ENCODE measurements at regions not wholly inside any gene's neighbourhood (a gene's known extent, or its start where the extent isn't known, plus 50 kb on each side); places are given as distances from the start of the nearest gene placed in this dataset.

GRCh38 chr2:167692191-167692590 is 555.2 kb downstream of the STK39 start:
- no peak overlapping the region for H3K4me3 ChIP-seq (replicated peaks; ENCODE audit: low read depth, low read length)
- no peak for DNase-seq (ENCODE audit: extremely low read depth, low read depth)
- TF ChIP-seq CTCF (IDR thresholded peaks at IDR 0.05; ENCODE audit: low read depth, low read length, missing control alignments): no peak

DNA sequence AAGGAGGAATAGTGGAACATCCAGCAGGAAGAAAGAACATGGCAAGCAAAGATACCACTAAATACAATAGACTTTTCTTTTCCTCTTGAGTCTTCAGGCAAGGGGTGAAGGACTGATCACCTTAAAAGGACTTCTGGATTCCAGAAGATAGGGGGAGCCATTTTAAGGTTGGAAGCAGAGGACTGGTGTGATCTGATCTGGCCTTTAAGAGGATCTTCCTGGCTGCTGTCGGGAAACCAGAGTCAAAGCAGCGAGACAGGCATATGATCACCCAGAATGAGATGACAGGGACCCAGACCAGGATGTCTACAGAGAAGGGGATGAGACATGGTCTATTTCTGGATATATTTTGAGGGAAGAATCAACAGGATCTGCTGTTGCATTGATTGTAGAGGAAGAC is 558.0 kb downstream of the STK39 start:
- no peak for TF ChIP-seq CTCF (IDR thresholded peaks at IDR 0.05; ENCODE audit: low read depth, low read length, missing control alignments)
- H3K4me3 ChIP-seq (replicated peaks; ENCODE audit: low read depth, low read length): no peak overlapping the region
- no peak for DNase-seq (ENCODE audit: extremely low read depth, low read depth)

DNA sequence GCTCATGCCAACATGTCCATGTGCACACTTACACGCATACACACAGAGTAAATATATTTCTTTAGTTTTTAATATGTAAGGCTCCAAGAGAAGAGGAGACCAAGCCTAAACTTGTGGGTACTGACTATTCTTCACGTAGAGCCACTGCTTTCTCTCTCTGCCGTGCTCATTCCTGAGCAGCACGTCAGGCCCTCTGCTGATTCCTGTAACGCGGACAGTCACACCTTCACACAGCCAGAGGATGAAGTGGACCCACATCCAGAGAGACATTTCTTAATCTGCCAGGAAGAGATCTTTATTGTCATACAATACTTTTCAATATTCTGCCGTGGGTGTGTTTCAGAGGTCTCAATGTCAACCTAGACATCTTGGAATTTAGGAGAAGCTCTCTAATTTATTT is 560.7 kb downstream of the STK39 start:
- H3K4me3 ChIP-seq (replicated peaks; ENCODE audit: low read depth, low read length): no peak overlapping the region
- no peak for DNase-seq (ENCODE audit: extremely low read depth, low read depth)
- no peak for TF ChIP-seq CTCF (IDR thresholded peaks at IDR 0.05; ENCODE audit: low read depth, low read length, missing control alignments)

DNA sequence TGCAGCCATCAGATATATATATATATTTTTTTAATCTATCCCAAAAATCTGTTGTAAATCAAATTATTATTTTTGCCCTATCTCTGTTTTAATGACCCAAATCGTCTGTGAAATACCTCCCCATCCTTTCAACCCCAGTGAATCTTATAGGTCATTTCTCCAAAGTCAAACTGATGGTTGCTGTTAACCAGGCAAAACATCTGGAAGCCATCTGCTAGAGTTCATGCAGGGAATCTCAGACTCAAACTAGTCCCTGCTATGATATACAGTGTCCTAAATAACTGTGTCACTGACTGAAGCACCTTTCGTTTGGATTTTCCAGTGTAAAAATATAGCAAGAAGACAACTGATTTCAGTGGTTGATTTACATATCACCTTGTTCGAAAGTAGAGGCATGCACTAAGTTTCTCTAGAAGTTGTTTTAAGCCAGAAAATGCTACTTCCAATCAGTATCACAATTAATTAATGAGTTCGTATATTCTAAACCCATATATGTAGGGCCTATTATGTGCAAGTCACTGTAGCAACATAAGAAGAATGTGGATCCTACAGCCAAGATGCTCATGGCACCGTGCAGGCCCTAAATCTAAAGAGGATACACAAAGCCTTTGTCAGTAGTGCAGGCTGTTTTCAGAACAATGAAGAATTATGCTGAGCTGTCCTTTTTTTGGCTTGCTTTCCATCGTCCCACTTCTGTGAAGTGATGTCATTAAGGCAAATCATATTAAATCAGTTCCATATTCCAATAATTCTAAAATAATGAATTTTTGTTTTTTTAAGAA is 566.0 kb downstream of the STK39 start:
- no peak for TF ChIP-seq CTCF (IDR thresholded peaks at IDR 0.05; ENCODE audit: low read depth, low read length, missing control alignments)
- no peak for DNase-seq (ENCODE audit: extremely low read depth, low read depth)
- H3K4me3 ChIP-seq (replicated peaks; ENCODE audit: low read depth, low read length): no peak overlapping the region

DNA sequence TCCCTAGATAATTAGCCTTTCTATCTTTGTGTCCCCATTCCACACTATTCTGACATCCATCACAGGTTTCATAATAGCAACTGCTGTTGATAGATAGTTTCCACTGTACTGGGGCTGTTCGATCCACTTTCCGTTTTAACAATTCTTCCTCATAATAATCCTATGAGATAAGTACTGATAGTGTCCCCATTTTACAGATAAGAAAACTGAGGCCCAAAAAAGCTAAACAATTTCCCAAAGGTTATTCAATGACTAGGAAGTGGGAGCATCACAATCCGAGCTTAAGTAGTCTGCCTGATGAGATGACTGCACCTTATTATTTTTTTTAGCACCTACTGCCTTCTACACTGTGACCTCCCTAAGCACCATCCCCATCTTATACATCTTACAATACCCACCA is 569.2 kb downstream of the STK39 start:
- TF ChIP-seq CTCF (IDR thresholded peaks at IDR 0.05; ENCODE audit: low read depth, low read length, missing control alignments): no peak
- H3K4me3 ChIP-seq (replicated peaks; ENCODE audit: low read depth, low read length): no peak overlapping the region
- no peak for DNase-seq (ENCODE audit: extremely low read depth, low read depth)

DNA sequence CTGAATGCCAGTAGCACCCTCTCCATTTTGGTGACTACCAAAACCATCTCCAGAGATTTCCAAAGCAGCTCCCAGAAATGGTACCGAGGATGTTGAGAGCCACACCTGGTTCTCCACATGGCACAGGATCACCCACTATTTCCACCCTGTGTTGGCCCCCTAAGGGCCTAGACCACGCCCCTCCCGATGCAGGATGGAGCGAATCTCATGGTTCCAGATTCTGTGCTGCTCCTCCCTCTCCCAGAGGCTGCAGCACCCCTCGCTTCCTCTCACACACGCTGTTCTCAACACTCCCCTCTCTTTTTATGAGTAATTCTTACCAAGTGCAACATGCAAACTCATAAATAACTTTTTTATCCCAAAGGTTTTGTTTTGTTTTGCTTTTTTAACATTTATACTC is 571.5 kb downstream of the STK39 start:
- DNase-seq (ENCODE audit: extremely low read depth, low read depth): no peak

More for the DNA sequence above, 571.5 kb downstream of the STK39 start:
- H3K4me3 ChIP-seq (replicated peaks; ENCODE audit: low read depth, low read length): no peak overlapping the region
- TF ChIP-seq CTCF (IDR thresholded peaks at IDR 0.05; ENCODE audit: low read depth, low read length, missing control alignments): no peak
